HuH-7 (cell line): ENCODE measurements at regions not wholly inside any gene's neighbourhood (a gene's known extent, or its start where the extent isn't known, plus 50 kb on each side); places are given as distances from the start of the nearest gene placed in this dataset.
"Not testable (repeated sequence)": the region's sequence is repeated elsewhere in the genome, so short reads cannot be mapped to it uniquely, and the experiment has no call there.

Source experiments
- DNase-seq: peaks from one replicate; pipeline ENCODE4 v3.0.0; 2011; ENCODE audit warnings: low spot score

DNA sequence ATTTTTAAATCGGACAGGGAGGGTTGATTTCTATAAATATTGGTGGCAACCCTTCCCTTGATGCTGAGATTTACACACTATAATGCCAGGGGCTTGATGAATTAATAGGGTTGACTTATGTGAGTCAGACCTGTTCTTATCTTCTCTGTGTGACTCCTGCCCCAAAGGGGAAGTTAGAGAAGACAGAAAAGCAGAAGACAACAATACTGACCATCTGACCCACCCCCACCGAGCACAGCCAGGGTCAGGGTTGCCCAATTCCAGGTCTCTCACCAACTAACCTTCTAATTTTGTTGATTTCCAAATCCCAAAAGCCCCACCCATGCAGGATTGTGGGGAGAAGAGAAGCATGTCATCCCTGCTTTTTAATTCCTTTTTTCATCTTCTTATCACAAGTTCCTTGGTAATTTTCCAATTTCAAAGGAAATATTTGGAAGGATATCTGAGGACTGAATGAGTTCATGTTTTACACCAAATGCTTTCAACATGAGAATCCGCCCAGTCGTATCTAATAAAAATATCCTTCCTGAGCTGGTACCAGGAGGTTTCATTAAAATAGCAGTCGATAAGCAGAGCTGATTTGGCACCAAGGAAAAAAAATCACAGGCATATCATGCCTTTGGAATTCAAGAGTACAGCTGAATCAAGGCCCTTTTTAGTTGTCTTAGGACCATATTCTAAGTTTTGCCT is 603.4 kb upstream of the CDH11 start:
- no peak for DNase-seq

DNA sequence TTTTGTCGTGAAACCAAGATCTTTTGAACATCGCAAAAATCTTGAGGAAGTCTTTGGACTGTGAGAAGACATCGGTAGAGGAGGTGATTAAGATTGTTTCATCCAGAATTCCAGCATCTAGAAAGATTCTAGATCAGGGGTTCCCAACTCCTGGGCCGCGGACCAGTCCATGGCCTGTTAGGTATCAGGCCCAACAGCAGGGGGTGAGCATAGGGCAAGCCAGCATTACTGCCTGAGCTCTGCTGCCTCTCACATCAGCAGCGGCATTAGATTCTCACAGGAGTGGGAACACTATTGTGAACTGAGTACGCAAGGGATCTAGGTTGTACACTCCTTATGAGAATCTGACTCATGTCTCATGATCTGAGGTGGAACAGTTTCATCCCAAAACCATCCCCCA is 600.6 kb upstream of the CDH11 start:
- no peak for DNase-seq

DNA sequence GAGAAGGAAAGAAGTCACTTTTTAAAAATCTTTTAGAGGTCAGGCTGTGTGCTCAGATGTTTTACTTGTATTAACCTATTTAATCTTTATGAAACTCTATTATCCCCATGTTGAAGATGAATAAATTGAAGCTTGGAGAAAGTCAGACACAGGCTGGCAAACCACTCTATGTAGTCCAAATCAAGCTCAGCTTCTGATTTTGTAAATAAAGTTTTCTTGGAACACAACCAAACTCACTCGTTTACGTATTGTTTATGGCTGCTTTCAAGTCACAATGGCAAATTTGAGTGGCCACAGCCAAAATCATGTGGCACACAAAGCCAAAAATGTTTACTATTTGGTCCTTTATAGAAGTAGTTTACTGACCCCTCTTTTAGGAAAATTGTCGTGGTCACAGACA is 596.0 kb upstream of the CDH11 start:
- DNase-seq: no peak

DNA sequence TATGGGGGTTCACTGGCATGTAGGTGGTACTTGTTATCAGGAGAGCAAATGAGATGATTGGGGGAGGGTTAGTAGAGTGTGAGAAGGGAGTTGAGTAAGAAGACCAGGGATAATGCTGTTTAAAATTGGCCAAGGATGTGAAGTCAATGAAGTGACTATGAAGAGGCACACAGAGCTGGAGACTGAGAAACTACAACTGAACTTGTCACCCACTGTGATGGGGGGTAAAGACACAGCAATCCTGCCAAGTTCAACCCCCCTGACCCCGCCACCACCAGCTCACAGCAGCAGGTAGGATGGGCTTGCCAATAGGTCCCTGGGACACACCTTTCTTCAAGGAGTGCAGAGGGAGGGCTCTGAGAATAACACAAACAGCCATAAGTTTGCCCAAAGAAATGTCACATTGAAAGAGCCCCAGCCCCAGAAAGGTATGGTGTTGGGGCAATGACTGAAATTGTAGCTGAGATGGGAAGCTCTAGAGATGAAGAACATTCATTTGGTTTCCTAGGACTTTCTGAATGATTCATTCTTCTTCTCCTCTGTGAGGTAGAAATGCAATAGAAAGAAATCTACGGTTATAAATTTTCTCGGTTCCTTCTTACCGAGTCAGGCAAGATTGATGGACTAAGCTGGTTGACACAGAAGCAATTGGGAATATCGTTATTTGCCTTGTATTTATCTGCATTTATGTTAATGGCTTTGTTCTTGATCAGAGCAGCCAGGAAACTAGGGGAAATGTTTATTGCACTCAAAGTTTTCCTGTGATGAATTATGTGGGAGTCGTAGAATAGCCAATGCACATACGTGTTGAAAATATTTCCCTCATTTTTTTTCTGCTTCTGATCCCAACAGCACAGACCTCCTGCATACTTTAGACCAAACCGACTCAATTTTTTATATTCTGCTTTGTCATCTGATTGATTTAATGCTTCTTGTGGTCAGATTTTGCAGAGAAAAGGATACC is 595.2 kb upstream of the CDH11 start:
- DNase-seq: no peak

DNA sequence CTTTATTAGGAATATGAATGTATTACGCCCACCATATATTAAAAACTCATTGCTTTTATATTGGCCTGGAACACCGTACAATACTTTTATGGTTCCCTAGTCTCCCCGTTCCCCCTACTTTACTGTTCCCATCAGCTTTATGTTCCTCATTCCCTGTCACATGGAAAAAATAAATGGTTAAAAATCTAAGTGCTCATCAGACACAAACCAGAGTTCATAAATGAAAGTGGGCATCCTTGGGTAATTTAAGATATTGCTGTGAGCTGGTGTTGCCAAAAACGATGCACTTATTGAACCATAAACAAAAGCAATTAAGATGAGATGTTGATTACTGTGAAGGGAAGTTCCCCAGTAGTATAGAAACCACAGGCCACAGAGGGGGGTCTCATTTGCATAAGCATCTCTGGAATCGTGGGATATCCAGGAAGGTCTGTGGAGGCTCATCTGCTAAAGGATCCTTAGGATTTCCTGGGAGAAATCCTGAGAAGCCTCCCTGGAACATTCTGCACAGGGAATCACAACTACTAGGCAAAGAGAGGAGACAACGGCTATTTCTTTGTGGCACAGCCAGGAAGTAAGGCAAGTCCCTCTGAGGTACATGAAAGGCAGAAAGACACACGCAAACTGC is 591.4 kb upstream of the CDH11 start:
- no peak for DNase-seq

DNA sequence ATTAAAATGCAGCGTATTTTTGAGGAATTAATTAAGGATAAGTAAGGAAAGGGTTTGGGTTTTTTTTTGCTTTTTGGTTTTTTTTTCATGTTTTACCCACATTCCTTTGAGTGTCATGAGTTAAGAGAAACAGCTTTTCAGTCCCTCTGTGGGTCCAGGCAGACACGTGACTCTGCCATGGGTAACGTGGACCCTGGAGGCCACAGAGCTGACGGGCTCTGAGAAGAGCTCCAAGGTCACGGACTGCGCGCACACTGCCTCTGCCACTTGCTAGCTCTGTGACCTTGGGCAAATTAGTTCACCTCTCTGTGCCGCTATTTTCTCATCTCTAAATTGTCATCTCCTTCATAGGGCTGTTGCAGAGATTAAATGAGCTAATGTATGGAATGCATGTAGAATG is 588.2 kb upstream of the CDH11 start:
- DNase-seq: no peak

DNA sequence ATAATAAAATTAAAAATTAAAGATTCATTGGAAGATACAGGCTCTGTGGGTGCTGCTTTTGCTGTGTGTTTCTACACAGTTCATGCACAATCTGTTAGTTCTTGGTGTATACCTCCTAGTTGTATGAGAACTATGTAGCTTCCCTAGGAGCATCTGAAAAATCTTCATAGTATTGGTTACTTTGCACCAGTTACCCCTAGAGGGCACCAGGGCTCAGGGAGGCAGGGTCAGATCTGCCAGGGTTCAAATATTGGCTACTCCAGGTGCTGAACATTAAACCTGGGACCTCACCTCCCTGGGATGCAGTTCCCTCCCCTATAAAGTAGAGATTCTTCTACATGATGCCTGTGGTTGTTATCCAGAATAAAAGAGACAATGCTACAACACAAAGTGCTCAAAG is 583.0 kb upstream of the CDH11 start:
- no peak for DNase-seq

DNA sequence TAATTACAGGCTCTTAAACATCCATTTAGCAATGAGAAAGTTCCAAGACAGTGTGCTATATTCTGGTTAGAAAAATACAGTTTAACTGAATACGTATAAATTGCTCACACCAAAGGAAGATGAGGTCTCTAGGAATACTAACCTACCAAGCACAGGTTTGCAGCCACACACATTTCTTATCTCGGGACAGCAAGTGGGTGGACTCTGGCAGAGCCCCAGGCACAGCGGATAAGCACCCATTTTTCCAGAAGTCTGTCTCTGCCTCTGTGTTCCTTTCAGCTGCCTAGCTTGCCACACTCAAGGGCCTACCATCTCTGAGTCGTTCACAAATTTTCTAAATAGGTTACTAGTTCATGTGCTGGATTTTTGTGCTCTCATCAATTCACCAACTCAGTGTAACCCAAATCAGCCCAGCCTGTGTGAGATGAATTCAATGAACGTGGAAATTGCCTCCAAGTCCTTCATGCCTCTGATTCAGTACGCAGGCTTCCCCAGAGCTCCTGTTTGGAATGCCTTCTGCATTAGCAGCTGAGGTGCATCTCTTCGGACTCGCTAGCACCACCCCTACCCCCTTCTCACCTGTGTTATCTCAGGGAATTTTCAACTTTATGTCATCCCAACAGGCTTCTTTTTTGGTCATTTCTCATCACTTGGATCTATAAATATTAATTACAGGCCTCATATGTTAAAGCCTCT is 581.0 kb upstream of the CDH11 start:
- no peak for DNase-seq

DNA sequence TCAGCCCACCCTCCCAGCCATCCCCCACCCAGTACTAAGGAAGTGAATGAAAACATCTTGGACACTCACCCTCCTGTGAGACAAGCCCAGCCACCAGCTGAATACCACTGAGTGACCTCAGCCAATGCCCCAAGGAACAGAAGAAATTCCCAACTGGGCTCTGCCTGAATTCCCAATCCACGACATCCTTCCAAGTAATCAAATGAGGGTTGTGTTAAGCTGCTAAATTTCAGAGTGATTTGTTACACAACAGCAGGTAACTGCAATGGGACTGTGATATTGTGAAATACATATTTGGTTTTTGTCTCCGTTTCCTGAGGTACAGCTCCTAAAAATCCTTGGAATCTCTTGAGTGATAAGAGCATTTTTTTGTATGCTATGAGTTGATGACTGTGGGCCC is 578.7 kb upstream of the CDH11 start:
- no peak for DNase-seq

DNA sequence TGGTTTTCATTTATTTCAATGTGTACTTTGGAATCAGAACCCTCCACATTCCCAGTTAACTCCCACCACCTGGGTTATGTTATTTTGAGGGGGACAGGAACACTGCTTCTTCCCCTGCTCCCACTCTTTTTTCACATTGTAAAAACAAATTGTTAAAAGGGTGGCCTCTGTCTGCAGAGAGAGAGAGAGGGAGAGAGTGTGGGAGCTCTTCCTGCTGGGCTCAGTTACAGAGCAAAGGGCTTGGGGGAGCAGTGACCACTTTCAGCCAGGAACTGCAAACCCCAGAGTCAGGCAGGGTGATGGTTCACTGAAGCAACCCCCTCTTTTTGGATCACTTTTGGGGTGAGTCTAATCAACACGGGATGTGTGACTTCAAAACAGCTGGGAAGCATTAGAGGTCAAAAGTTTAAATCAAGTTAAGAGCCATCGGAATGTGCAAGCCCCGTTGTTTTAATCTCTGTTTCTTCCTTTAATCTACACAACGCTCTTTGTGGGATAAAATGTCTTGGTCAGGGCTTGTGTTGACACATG is 577.0 kb upstream of the CDH11 start:
- DNase-seq: no peak

DNA sequence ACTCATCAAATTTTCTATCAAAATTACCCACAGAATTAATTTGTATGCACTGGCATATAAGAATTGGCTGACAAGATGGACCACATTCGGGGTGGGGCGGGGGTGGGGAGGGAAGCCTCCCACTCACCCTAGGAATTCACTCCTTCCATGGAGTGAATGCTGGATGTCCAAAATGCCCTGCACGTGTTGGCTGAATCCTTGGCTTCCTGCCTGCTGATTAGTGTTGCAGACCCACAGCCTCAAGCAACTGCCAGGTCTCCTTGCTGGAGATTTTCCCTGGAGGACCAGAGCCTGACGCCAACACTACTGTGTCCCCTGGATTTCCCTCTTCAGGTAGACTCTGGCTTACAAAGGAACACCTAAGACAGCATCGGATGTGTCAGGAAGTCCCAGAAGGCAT is 575.7 kb upstream of the CDH11 start:
- no peak for DNase-seq

DNA sequence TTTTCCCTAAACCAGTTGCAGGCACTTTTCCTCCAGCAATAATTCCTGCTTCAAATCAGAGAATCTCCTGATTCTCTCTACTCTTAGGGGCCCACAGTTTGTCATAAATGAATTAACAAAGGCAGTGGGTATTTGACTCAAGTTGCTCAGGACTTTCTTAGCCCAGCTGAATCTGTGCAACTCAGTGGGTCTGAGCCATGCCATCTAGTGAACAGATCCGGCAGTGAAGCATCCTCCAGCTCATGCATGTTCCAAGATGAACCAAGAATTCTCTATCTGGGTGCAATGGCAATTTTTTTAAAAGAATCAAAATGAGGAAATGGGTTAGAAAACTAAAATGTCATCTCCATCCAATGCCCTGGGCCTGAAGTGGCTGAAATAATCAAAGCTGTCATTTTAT is 575.2 kb upstream of the CDH11 start:
- DNase-seq: no peak

DNA sequence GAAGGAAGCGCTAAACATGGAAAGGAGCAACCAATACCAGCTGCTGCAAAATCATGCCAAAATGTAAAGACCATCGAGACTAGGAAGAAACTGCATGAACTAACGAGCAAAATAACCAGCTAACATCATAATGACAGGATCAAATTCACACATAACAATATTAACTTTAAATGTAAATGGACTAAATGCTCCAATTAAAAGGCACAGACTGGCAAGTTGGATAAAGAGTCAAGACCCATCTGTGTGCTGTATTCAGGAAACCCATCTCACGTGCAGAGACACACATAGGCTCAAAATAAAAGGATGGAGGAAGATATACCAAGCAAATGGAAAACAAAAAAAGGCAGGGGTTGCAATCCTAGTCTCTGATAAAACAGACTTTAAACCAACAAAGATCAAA is 570.0 kb upstream of the CDH11 start:
- not testable (repeated sequence) for DNase-seq

DNA sequence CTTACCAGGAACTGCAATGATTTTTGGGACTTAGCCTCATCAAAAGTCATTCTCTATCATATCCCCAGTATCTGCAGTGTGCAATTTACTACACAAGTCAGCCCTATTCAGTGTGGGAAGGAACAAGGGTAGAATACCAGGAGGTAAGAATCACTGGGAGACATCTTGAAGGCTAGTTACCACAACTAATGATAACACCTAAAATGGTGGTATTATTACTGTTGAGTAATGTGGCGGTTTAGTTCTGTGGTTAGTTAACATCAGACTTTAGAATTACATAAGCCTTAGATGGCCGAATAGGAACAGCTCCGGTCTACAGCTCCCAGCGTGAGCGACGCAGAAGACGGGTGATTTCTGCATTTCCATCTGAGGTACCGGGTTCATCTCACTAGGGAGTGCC is 567.9 kb upstream of the CDH11 start:
- DNase-seq: no peak

DNA sequence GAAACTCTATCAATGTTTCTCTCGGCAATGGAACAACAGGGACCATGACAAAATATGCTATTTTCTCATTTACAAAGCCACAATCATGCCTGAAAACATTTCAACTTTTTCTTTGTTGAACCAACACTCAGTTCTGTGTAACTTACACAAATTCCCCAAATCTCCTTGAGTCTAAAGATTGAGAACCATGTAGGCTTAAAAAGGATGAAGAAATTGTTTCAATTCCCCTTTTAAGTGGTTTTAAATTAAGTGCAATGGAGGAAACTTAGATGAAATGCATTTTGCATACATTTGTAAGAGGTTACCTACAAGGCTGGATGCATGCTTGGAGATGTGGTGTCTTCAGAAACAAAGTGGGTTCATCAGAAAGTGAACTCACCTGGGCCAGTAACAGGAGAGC is 566.4 kb upstream of the CDH11 start:
- no peak for DNase-seq

DNA sequence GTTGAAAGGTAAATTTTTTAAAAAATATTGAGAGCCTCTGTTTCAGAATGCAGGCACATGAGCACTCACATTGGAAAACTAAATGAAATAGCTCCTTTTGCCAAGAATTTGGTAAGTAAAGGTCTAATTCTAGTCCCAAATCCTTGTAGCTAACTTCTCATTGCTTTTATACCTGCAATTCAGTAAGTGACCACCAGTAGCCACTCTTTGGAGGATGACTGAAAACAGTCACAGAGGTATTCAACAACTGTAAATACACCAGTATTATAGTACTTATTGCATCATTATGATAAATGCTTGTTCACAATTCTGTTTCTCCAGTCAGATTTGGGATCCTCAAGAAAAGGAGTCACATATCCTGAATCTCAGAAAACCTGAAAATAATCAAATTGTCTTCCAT is 562.4 kb upstream of the CDH11 start:
- DNase-seq: no peak

DNA sequence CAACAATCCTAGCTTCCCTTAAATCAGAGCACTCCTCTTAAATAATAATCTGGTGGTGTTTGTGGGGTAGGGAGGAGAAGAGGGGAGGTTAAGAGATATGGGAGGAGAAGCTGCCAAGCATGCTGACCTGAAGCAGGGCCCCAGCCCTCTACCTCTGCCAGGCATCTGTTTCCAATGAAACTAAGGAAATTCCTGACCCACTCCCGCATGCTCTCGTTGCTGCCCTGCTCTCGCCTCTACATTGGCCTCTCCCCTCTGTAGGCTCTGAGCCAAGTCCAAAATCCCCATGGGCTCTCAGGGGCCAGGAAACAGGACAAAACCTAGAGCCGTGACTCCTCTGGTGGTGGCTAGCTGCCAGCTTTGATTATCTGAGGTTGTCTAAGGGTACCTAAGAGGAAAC is 559.5 kb upstream of the CDH11 start:
- DNase-seq: no peak

DNA sequence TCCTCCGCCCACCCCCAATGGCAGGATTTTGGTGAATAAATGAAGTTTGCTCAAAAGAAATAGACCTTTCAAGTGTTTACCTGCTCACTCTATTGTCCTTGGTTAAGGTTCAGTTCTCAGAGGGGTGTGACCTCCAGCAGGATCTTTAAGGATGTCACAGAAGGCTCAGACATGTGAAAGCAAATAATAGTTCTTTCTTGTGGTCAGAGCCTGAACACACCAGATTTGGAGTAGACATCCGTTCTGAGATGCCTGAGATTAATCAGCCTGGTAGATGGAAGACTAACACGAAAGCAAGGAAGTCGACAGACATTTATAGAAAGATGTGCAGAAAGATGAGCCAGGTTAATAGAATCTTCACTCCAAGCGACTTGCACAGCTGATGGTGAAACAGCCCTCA is 557.9 kb upstream of the CDH11 start:
- DNase-seq: no peak

DNA sequence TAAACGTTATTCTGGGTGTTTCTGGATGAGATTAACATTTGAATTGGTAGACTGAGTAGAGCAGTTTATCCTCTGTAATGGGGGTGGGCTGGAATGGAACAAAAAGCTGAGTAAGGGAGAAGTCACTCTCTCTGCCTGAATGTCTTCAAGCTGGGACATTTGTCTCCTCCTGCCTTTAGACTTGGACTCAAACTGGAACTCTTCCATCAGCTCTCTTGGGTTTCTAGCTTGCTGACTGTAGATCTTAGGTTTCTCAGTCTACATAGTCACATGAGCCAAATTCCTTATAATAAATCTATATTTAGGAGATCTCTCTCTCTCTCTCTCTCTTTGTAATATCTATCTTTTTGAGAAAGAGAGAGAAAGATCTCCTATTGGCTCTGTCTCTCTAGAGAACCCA is 553.3 kb upstream of the CDH11 start:
- no peak for DNase-seq

DNA sequence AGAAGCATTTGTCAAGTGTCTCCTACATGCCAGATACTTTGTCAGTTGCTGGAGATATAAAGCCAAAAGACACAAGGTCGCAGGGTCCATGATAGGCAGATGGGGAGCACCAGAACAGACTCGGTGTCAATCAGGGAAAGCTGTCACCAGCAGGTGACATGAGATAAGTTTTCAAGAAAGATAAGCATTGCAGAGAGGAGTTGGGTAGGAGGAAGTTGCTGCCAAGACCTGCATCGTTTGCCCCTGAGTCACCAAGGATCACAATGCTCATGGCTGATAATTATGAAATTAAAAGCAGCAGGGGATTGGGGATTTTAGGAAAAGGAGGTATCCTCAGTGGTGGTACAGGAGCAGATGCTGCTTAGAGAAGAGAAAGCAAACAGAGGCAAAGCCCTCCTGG is 551.1 kb upstream of the CDH11 start:
- no peak for DNase-seq

DNA sequence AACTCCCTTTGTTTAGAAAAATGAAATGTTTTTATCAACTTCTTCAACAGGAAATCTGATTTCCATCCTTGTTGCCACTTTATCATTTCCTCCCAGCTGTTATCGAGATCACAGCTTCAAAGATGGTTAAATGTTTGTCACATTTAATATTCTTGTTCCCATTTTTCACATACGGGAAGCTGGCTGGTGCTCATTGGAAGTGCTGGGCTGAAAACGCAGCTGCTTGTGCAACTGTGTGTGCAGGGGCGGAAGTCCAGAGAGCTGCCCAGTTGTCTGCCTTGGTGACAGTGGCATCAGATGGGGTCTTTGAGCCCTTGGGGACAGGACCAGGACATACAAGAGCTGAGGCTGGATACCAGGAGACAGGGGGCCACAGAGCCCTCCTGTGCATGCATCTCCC is 549.2 kb upstream of the CDH11 start:
- DNase-seq: no peak

DNA sequence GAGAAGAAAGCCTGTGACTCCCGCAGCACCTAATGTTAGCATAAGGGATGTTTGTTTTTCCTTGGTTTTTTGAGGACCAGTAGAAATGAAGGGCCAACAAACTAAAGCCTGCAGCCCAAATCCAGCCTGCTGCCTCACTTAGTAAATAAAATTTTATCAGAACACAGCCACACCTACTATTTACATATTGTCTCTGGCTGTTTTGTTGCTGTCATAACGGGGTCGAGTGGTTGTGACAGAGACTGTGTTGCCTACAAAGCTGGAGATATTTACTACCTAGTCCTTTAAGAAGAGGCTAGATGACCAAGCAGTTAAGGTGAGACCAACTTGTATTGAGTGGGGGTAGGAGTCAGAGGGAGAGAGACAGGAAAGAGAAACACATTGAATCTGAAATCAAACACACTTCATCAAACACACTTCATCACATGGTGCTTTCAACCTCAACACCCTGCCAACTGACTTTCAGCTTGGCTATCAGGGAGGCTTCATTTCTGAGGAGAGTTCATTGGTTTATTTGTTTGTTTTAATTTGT is 546.3 kb upstream of the CDH11 start:
- no peak for DNase-seq
